HG02588 (cell line): ENCODE measurements at regions not wholly inside any gene's neighbourhood (a gene's known extent, or its start where the extent isn't known, plus 50 kb on each side); places are given as distances from the start of the nearest gene placed in this dataset.
"Not testable (repeated sequence)": the region's sequence is repeated elsewhere in the genome, so short reads cannot be mapped to it uniquely, and the experiment has no call there.

Experiments
- ATAC-seq: cut with Tn5 transposase; IDR thresholded peaks from one replicate; pipeline ENCODE4 v1.9.1; 2021; ENCODE audit warnings: mild to moderate bottlenecking, moderate library complexity; ENCODE audit not compliant: unreplicated experiment

- not testable (repeated sequence) for ATAC-seq
Observed at GRCh38 chr4:184965230-184966050, 52.9 kb upstream of the HELT start.

GRCh38 chr4:184966051-184966691 is 52.1 kb upstream of the HELT start:
- not testable (repeated sequence) for ATAC-seq

GRCh38 chr4:184967699-184968098 is 50.6 kb upstream of the HELT start:
- not testable (repeated sequence) for ATAC-seq

- no peak for ATAC-seq
Observed at GRCh38 chr4:184968366-184968765, 49.9 kb upstream of the HELT start.
